ENCODE measurements at regions not wholly inside any gene's neighbourhood (a gene's known extent, or its start where the extent isn't known, plus 50 kb on each side); places are given as distances from the start of the nearest gene placed in this dataset.

GRCh38 chr2:223227338-223227737, 175.3 kb downstream of the KCNE4 start:
- no peak for TF ChIP-seq ATF3 (IDR thresholded peaks at IDR 0.05)
- no peak for TF ChIP-seq CTCF (IDR thresholded peaks at IDR 0.05; ENCODE audit: low read depth, low read length, missing input control)
- TF ChIP-seq SP1 (IDR thresholded peaks at IDR 0.05) = no peak

Data from liver (tissue), 3 donors.